ENCODE measurements at regions not wholly inside any gene's neighbourhood (a gene's known extent, or its start where the extent isn't known, plus 50 kb on each side); places are given as distances from the start of the nearest gene placed in this dataset.

DNA sequence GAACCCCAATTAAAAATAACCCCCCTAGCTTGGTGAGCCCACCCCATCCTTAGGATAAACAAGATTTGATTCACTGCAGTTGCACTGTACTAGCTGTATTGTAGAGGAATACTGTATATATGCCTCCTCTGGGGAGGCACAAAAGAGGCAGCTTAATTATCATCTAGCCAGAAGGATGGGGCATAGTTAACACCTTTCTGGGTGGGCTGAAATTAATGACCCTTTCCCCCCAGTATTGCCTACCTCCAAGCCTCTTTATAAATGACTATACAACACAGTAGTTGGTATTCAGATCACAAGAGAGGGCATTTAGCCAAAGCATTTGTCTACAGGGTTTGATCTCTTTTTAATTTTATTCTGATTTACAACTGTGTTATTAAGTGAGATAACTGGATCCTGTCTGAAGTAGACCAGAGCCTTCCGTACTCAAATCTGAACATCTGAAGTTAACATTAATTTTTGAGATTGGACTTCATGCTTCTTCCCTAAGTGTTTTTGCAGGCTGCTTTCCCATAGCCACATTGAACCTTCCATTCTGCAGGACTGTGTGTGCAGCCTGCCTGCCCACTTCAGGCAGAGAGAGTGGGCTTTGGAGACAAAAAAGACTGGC is 807.0 kb upstream of the ARRDC4 start:
- no peaks in the 10 kb centered on the region for H3K27me3 ChIP-seq (ENCODE audit: control insufficient read depth in 5 of 5, insufficient read depth in 4 of 5, low read length in 5 of 5)
- peaks cover 0 to 2% (median 0%) of the 10 kb centered on the region in 5 donors for H3K9me3 ChIP-seq (ENCODE audit: control insufficient read depth in 5 of 5, low read length in 5 of 5)
- H3K9ac ChIP-seq (ENCODE audit: low read length in 5 of 5), result no peak overlapping the region
- no peaks in the 10 kb centered on the region for H3K36me3 ChIP-seq (ENCODE audit: control insufficient read depth in 5 of 5, insufficient read depth in 5 of 5, low read length in 5 of 5)
- no peak overlapping the region for H3K4me3 ChIP-seq (ENCODE audit: low read depth in 1 of 5, low read length in 5 of 5)
- no peaks in the 10 kb centered on the region for H3K4me1 ChIP-seq (ENCODE audit: control insufficient read depth in 5 of 5, insufficient read depth in 5 of 5, low read length in 5 of 5)
- H3K27ac ChIP-seq (ENCODE audit: low read depth, low read length), result no peak overlapping the region

DNA sequence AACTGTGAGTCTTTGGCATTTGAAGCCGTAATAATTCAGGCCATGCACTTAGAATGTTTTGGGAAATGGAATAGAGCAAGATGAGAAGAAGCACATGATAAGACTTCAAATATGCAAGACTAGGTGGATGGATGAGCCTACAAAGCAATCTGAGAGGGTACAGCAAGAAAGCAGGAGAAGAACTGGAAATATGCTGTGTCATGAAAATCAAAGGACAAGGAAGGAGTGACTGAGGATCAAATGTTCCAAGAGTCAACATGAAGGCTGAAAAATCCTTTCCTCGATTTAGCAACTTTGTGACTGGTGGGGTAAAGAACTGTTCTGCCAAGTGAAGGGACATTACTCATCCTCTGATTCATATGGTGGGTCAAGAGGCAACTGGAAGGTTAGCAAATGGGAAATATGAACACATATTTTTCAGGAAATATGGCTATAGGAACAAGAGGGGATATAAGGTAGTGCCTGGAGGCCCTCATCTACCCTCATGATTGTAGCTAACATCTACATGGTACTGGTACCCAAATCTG is 803.7 kb upstream of the ARRDC4 start:
- Histone ChIP-seq H3K4me3 (ENCODE audit: low read depth in 1 of 5, low read length in 5 of 5) (no peak overlapping the region), H3K27ac (ENCODE audit: low read depth, low read length) (no peak overlapping the region), H3K36me3 (ENCODE audit: control insufficient read depth in 5 of 5, insufficient read depth in 5 of 5, low read length in 5 of 5) (no peaks in the 10 kb centered on the region), H3K4me1 (ENCODE audit: control insufficient read depth in 5 of 5, insufficient read depth in 5 of 5, low read length in 5 of 5) (no peaks in the 10 kb centered on the region), H3K9ac (ENCODE audit: low read length in 5 of 5) (no peak overlapping the region), H3K9me3 (ENCODE audit: control insufficient read depth in 5 of 5, low read length in 5 of 5) (no peaks in the 10 kb centered on the region), H3K27me3 (ENCODE audit: control insufficient read depth in 5 of 5, insufficient read depth in 4 of 5, low read length in 5 of 5) (no peaks in the 10 kb centered on the region)

DNA sequence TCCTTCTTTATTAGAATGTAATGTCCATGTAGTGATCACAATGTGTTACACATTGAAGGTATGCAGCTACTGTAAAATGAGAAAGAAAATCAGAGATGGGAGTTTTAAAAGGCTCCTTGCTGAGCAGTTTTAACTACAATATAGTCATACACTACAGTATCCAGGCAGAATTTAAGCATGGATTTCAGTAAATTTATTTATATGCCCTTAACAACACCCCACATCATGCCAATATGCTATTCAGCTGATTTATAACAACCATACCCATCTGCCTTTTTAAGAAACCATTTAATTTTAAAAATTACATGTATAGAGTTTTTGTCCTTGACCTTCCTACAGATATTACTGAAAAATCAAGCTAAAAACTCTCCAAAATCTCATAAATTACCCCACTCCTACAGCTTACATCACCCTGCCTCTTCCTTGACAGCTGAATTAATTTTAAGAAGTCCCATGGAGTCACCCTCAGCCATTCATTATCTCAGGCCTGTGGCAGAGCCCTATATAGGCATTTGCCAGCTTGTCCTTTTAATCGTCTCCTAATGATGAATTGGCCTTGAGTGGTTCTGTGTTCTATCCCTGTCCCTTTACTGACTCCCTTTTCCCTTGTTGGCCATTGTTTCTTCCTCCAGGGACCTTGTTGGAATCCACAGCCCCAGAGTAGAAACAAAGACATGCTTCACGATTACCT is 797.6 kb upstream of the ARRDC4 start:
- Histone ChIP-seq H3K27ac (ENCODE audit: low read depth, low read length) (no peak overlapping the region), H3K4me1 (ENCODE audit: control insufficient read depth in 5 of 5, insufficient read depth in 5 of 5, low read length in 5 of 5) (no peaks in the 10 kb centered on the region), H3K27me3 (ENCODE audit: control insufficient read depth in 5 of 5, insufficient read depth in 4 of 5, low read length in 5 of 5) (no peaks in the 10 kb centered on the region), H3K9ac (ENCODE audit: low read length in 5 of 5) (no peak overlapping the region), H3K36me3 (ENCODE audit: control insufficient read depth in 5 of 5, insufficient read depth in 5 of 5, low read length in 5 of 5) (no peaks in the 10 kb centered on the region), H3K9me3 (ENCODE audit: control insufficient read depth in 5 of 5, low read length in 5 of 5) (no peaks in the 10 kb centered on the region), H3K4me3 (ENCODE audit: low read depth in 1 of 5, low read length in 5 of 5) (no peak overlapping the region)

DNA sequence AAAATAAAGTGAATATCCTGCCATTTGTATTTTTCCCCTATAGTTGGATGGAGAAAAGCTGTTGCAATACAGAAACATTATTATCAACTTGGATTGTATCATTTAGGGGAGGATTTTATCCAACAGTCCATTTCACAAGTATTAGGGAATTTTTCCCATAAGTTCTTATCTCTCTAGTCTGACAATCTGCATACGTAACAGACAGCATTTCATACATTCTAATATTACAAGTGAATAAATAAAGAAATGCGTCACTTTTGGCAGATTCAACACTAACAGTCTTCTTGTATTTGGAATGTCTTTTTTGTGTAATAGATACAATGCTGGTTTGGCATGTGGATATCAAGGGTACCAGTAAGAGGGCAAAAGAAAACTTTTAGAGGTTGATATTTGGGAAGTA is 795.3 kb upstream of the ARRDC4 start:
- H3K4me1 ChIP-seq (ENCODE audit: control insufficient read depth in 5 of 5, insufficient read depth in 5 of 5, low read length in 5 of 5), result no peaks in the 10 kb centered on the region
- no peaks in the 10 kb centered on the region for H3K36me3 ChIP-seq (ENCODE audit: control insufficient read depth in 5 of 5, insufficient read depth in 5 of 5, low read length in 5 of 5)
- H3K9me3 ChIP-seq (ENCODE audit: control insufficient read depth in 5 of 5, low read length in 5 of 5), result no peaks in the 10 kb centered on the region
- H3K27ac ChIP-seq (ENCODE audit: low read depth, low read length), result no peak overlapping the region
- H3K9ac ChIP-seq (ENCODE audit: low read length in 5 of 5), result no peak overlapping the region
- H3K4me3 ChIP-seq (ENCODE audit: low read depth in 1 of 5, low read length in 5 of 5), result no peak overlapping the region
- no peaks in the 10 kb centered on the region for H3K27me3 ChIP-seq (ENCODE audit: control insufficient read depth in 5 of 5, insufficient read depth in 4 of 5, low read length in 5 of 5)

DNA sequence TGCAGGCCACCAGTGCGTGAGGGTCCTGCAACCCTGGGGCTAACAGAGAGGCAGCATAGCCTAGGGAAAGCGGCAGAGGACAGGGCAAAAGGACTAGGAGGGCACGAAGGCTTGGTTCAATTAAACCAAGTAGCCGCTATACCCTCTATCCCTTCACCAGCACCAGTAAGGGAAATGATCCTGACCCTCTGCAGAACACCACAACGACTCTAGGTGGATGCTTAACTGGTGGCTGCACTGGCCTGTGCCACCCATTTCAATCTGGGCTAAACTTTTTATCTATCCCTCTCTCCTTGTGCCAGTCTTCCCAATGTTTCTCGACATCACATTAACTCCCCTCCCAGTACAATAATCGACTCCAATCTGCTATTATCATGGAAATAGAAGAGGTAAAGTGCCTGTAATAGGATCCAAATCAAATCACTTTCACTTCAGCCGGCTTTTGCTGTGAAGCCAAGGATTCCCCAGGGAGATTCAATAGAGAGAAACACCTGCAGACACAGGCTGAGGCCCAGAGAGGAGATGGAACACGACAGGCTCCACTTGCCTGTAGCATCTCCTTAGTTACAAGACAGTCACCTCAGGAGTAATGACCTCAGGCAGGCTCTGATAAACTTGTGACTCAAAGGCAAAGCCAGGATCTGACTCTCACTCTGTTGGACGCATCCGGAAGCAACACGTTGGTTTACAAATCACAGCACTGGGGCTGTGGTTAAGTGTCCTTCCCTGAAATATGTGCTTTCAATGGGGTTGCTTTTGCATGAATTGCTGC is 791.6 kb upstream of the ARRDC4 start:
- no peaks in the 10 kb centered on the region for H3K36me3 ChIP-seq (ENCODE audit: control insufficient read depth in 5 of 5, insufficient read depth in 5 of 5, low read length in 5 of 5)
- no peak overlapping the region for H3K4me3 ChIP-seq (ENCODE audit: low read depth in 1 of 5, low read length in 5 of 5)
- peaks cover 0 to 2% (median 0%) of the 10 kb centered on the region in 5 donors for H3K9me3 ChIP-seq (ENCODE audit: control insufficient read depth in 5 of 5, low read length in 5 of 5)
- no peak overlapping the region for H3K9ac ChIP-seq (ENCODE audit: low read length in 5 of 5)
- no peaks in the 10 kb centered on the region for H3K4me1 ChIP-seq (ENCODE audit: control insufficient read depth in 5 of 5, insufficient read depth in 5 of 5, low read length in 5 of 5)
- peaks cover 0 to 2% (median 0%) of the 10 kb centered on the region in 5 donors for H3K27me3 ChIP-seq (ENCODE audit: control insufficient read depth in 5 of 5, insufficient read depth in 4 of 5, low read length in 5 of 5)
- no peak overlapping the region for H3K27ac ChIP-seq (ENCODE audit: low read depth, low read length)

DNA sequence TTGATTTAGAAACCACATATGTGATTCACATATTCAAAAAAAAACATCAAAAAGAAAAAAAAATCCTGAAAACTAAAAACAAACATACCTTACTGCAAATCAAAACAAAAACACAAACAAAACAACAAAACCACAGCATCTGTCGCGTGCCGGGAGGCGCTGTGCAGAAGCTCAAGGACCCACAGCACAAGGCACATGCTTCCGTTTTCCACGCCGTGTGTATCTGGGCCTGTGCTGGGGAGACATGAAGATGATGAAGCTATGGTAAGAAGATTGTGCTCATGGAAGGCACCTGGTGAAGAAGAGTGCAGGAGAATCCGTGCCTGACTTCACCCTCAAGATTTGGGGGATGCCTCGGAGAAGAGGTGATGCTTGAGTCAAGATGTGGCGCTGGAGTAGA is 788.9 kb upstream of the ARRDC4 start:
- Histone ChIP-seq H3K27ac (ENCODE audit: low read depth, low read length) (no peak overlapping the region), H3K9me3 (ENCODE audit: control insufficient read depth in 5 of 5, low read length in 5 of 5) (peaks cover 0 to 2% (median 0%) of the 10 kb centered on the region in 5 donors), H3K4me3 (ENCODE audit: low read depth in 1 of 5, low read length in 5 of 5) (no peak overlapping the region), H3K4me1 (ENCODE audit: control insufficient read depth in 5 of 5, insufficient read depth in 5 of 5, low read length in 5 of 5) (no peaks in the 10 kb centered on the region), H3K9ac (ENCODE audit: low read length in 5 of 5) (no peak overlapping the region), H3K36me3 (ENCODE audit: control insufficient read depth in 5 of 5, insufficient read depth in 5 of 5, low read length in 5 of 5) (no peaks in the 10 kb centered on the region), H3K27me3 (ENCODE audit: control insufficient read depth in 5 of 5, insufficient read depth in 4 of 5, low read length in 5 of 5) (peaks cover 0 to 2% (median 0%) of the 10 kb centered on the region in 5 donors)

DNA sequence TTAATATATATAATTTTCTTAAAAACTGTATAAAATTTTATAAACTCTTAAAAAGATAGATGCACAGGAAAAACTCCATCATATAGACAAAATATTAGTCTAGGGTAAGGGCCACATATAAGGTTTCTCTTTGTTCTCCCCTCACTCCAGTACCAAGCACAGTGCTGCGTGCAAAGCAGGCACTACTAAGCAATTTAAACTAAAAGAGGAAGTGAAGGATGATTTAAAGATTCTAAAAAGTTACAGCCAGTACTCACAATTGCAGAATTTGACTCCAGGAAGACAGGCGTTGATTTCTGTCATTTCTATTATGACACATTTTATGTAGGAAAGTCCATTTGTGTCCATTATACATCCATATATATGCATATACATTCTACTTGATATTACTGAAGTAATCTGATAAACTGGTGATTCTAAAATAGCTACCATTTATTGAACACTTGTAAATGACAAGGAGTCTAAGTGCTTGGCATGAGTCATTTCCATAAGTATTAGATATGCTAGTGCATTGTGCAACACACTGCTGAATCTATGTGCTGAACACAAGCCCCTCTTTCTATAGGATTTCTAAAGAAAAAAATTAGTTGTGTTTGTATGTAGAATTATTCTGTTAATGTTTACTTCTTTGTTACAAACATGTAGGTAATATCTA is 785.5 kb upstream of the ARRDC4 start:
- Histone ChIP-seq H3K27ac (ENCODE audit: low read depth, low read length) (no peak overlapping the region), H3K4me3 (ENCODE audit: low read depth in 1 of 5, low read length in 5 of 5) (no peak overlapping the region), H3K27me3 (ENCODE audit: control insufficient read depth in 5 of 5, insufficient read depth in 4 of 5, low read length in 5 of 5) (peaks cover 0 to 4% (median 2%) of the 10 kb centered on the region in 5 donors), H3K9ac (ENCODE audit: low read length in 5 of 5) (no peak overlapping the region), H3K4me1 (ENCODE audit: control insufficient read depth in 5 of 5, insufficient read depth in 5 of 5, low read length in 5 of 5) (no peaks in the 10 kb centered on the region), H3K36me3 (ENCODE audit: control insufficient read depth in 5 of 5, insufficient read depth in 5 of 5, low read length in 5 of 5) (no peaks in the 10 kb centered on the region), H3K9me3 (ENCODE audit: control insufficient read depth in 5 of 5, low read length in 5 of 5) (peaks cover 0 to 2% (median 0%) of the 10 kb centered on the region in 5 donors)

DNA sequence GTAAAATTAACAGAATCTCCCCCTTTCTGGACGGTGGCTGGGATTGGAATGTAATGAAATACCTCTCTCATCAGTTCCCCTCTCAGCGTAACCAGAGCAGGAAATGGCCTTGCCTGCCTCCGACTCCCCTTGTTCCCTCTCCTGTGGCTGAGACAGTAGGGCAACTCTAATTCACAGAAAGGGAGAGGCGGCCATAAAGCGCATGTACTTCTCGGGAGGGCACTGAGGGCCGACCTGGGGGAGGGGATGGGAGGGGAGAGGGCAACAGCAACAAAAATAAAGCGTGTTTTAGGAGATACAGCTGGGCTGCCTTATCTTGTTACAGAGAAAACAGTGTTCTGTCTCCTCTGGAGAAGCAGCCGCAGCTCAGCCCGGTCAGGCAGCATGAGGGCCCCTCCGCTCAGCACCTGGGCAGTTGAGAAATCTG is 783.3 kb upstream of the ARRDC4 start:
- Histone ChIP-seq H3K4me3 (ENCODE audit: low read depth in 1 of 5, low read length in 5 of 5) (no peak overlapping the region), H3K36me3 (ENCODE audit: control insufficient read depth in 5 of 5, insufficient read depth in 5 of 5, low read length in 5 of 5) (no peaks in the 10 kb centered on the region), H3K9me3 (ENCODE audit: control insufficient read depth in 5 of 5, low read length in 5 of 5) (peaks cover 0 to 2% (median 0%) of the 10 kb centered on the region in 5 donors), H3K9ac (ENCODE audit: low read length in 5 of 5) (no peak overlapping the region), H3K27ac (ENCODE audit: low read depth, low read length) (no peak overlapping the region), H3K4me1 (ENCODE audit: control insufficient read depth in 5 of 5, insufficient read depth in 5 of 5, low read length in 5 of 5) (no peaks in the 10 kb centered on the region), H3K27me3 (ENCODE audit: control insufficient read depth in 5 of 5, insufficient read depth in 4 of 5, low read length in 5 of 5) (peaks cover 0 to 4% (median 0%) of the 10 kb centered on the region in 5 donors)

DNA sequence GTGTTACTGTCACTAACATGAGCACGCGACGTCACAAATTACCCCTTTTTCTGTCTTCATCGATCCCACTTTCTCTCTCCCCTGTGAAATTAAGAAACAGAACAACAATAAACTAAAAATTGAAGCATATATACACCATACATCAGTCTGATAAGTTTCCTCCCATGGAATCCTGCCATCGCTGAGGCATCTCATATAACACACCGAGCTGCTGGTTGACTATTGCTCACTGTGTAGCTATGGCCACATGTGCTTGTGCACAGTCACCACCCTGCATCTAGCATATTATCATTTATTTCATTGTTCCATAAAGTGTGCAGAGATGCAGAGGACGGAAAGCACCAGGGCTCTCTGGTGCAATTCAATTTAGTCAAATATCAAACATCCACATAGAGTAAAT is 777.9 kb upstream of the ARRDC4 start:
- H3K9ac ChIP-seq (ENCODE audit: low read length in 5 of 5), result no peak overlapping the region
- no peaks in the 10 kb centered on the region for H3K4me1 ChIP-seq (ENCODE audit: control insufficient read depth in 5 of 5, insufficient read depth in 5 of 5, low read length in 5 of 5)
- no peaks in the 10 kb centered on the region for H3K9me3 ChIP-seq (ENCODE audit: control insufficient read depth in 5 of 5, low read length in 5 of 5)
- no peak overlapping the region for H3K4me3 ChIP-seq (ENCODE audit: low read depth in 1 of 5, low read length in 5 of 5)
- H3K36me3 ChIP-seq (ENCODE audit: control insufficient read depth in 5 of 5, insufficient read depth in 5 of 5, low read length in 5 of 5), result no peaks in the 10 kb centered on the region
- H3K27me3 ChIP-seq (ENCODE audit: control insufficient read depth in 5 of 5, insufficient read depth in 4 of 5, low read length in 5 of 5), result no peaks in the 10 kb centered on the region
- no peak overlapping the region for H3K27ac ChIP-seq (ENCODE audit: low read depth, low read length)
